HFFc6 (cell line): ENCODE measurements at regions not wholly inside any gene's neighbourhood (a gene's known extent, or its start where the extent isn't known, plus 50 kb on each side); places are given as distances from the start of the nearest gene placed in this dataset.

Experiments
- DNase-seq: peaks from one replicate; pipeline ENCODE4 v3.0.0-alpha.2; 2018
- H3K27ac Mint-ChIP-seq: 2 replicates; pipeline ENCODE4 v1.8.0; 2020; ENCODE audit warnings: mild to moderate bottlenecking, mixed read lengths
- H3K27me3 Mint-ChIP-seq: 2 replicates; pipeline ENCODE4 v1.8.0; 2021; ENCODE audit warnings: mild to moderate bottlenecking, moderate library complexity, mixed read lengths; ENCODE audit not compliant: insufficient read depth
- H3K36me3 Mint-ChIP-seq: 2 replicates; pipeline ENCODE4 v1.8.0; 2021; ENCODE audit warnings: low read depth, mixed read lengths
- H3K4me1 Mint-ChIP-seq: 2 replicates; pipeline ENCODE4 v1.8.0; 2020; ENCODE audit warnings: low read depth, mixed read lengths
- H3K4me3 Mint-ChIP-seq: 2 replicates; pipeline ENCODE4 v1.8.0; 2020; ENCODE audit warnings: mild to moderate bottlenecking, moderate library complexity, mixed read lengths
- H3K9me3 Mint-ChIP-seq: 2 replicates; pipeline ENCODE4 v1.8.0; 2020; ENCODE audit warnings: mild to moderate bottlenecking, mixed read lengths
- CTCF ChIP-seq: fragments of 200-600 bp; sonication (generic); IDR thresholded peaks from 2 replicates; pipeline ENCODE4 v1.5.0; 2021; ENCODE audit warnings: antibody characterized with exemption, mild to moderate bottlenecking

- H3K9me3 Mint-ChIP-seq: no peaks in the 10 kb centered on the region; the same call in 1 of the 2 replicates
- DNase-seq: no peak
- no peaks in the 10 kb centered on the region; the same call in none of the 2 replicates for H3K27me3 Mint-ChIP-seq
- no peak for TF ChIP-seq CTCF
- no peak overlapping the region for H3K27ac Mint-ChIP-seq
- H3K4me1 Mint-ChIP-seq: no peaks in the 10 kb centered on the region
- H3K4me3 Mint-ChIP-seq: no peak overlapping the region
- no peaks in the 10 kb centered on the region for H3K36me3 Mint-ChIP-seq
Measured at GRCh38 chr5:56746553-56747339, 68.6 kb upstream of the MAP3K1 start.

- H3K9me3 Mint-ChIP-seq: no peaks in the 10 kb centered on the region
- TF ChIP-seq CTCF: no peak
- DNase-seq: no peak
- no peaks in the 10 kb centered on the region for H3K4me1 Mint-ChIP-seq
- H3K27me3 Mint-ChIP-seq: no peaks in the 10 kb centered on the region; the same call in none of the 2 replicates
- H3K36me3 Mint-ChIP-seq: no peaks in the 10 kb centered on the region
- H3K27ac Mint-ChIP-seq: no peak overlapping the region
- no peak overlapping the region for H3K4me3 Mint-ChIP-seq
Measured at GRCh38 chr5:56745864-56746263, 69.5 kb upstream of the MAP3K1 start.

- no peak overlapping the region for H3K4me3 Mint-ChIP-seq
- no peak for DNase-seq
Measured at GRCh38 chr5:56740868-56741267, 74.5 kb upstream of the MAP3K1 start.

GRCh38 chr5:56739990-56740389, 75.4 kb upstream of the MAP3K1 start:
- Mint-ChIP-seq H3K4me3 (no peak overlapping the region), H3K27ac (no peak overlapping the region), H3K27me3 (no peaks in the 10 kb centered on the region; the same call in none of the 2 replicates), H3K4me1 (peaks cover 20% of the 10 kb centered on the region), H3K9me3 (no peaks in the 10 kb centered on the region), H3K36me3 (no peaks in the 10 kb centered on the region)
- DNase-seq: no peak
- no peak for TF ChIP-seq CTCF

More at GRCh38 chr5:56740868-56741267, 74.5 kb upstream of the MAP3K1 start:
- peaks cover 20% of the 10 kb centered on the region for H3K4me1 Mint-ChIP-seq
- H3K27ac Mint-ChIP-seq: no peak overlapping the region
- TF ChIP-seq CTCF: no peak
- H3K27me3 Mint-ChIP-seq: no peaks in the 10 kb centered on the region; the same call in none of the 2 replicates
- H3K36me3 Mint-ChIP-seq: no peaks in the 10 kb centered on the region
- H3K9me3 Mint-ChIP-seq: no peaks in the 10 kb centered on the region

GRCh38 chr5:56737951-56738606, 77.3 kb upstream of the MAP3K1 start:
- no peak for TF ChIP-seq CTCF
- H3K4me1 Mint-ChIP-seq: peaks cover 20% of the 10 kb centered on the region
- H3K9me3 Mint-ChIP-seq: no peaks in the 10 kb centered on the region; the same call in 1 of the 2 replicates
- H3K27me3 Mint-ChIP-seq: peaks cover 1% of the 10 kb centered on the region
- no peak for DNase-seq
- no peak overlapping the region for H3K27ac Mint-ChIP-seq
- H3K36me3 Mint-ChIP-seq: no peaks in the 10 kb centered on the region
- H3K4me3 Mint-ChIP-seq: no peak overlapping the region
